ENCODE measurements at regions not wholly inside any gene's neighbourhood (a gene's known extent, or its start where the extent isn't known, plus 50 kb on each side); places are given as distances from the start of the nearest gene placed in this dataset.

- CTCF ChIA-PET = no interaction called here
- Histone ChIP-seq H3K27ac (ENCODE audit: insufficient read depth in 1 of 2, low read depth in 1 of 2, low read length in 2 of 2, poor library complexity in 1 of 2, severe bottlenecking in 2 of 2) (no peak overlapping the region), H3K9me3 (ENCODE audit: control extremely low read depth in 1 of 5, control insufficient read depth in 4 of 5, insufficient read depth in 2 of 5, low read depth in 1 of 5, low read length in 4 of 5) (peaks cover 0 to 2% (median 0%) of the 10 kb centered on the region in 5 experiments), H3K4me3 (ENCODE audit: control insufficient read depth in 1 of 7, extremely low read depth in 1 of 7, insufficient read depth in 4 of 7, low read depth in 2 of 7, low read length in 6 of 7) (no peak overlapping the region), H3K27me3 (replicated peaks in 2 of 5; ENCODE audit: control insufficient read depth in 4 of 5, insufficient read depth in 5 of 5, low read length in 4 of 5) (peaks cover 0 to 41% (median 3%) of the 10 kb centered on the region in 5 experiments), H3K4me1 (ENCODE audit: control extremely low read depth in 1 of 4, control insufficient read depth in 4 of 4, insufficient read depth in 4 of 4, low read length in 3 of 4) (no peaks in the 10 kb centered on the region), H3K36me3 (ENCODE audit: control insufficient read depth in 4 of 4, insufficient read depth in 4 of 4, low read length in 3 of 4) (no peaks in the 10 kb centered on the region)
- no peak for DNase-seq
- POLR2A ChIA-PET = interaction anchor here (0.6 kb wide), 1 partner anchor 41 kb away, joined by 3 read pairs; no protein-coding TSS in a partner anchor
- 78% methylated on average over 6 of the region's 6 CpGs for WGBS (ENCODE audit: insufficient coverage)
Measured at GRCh38 chr12:125373375-125373774, 308.1 kb downstream of the AACS start.

GRCh38 chr12:125376422-125376821 lies 311.2 kb downstream of the AACS start:
- no peak for DNase-seq
- H3K27ac ChIP-seq (ENCODE audit: insufficient read depth in 1 of 2, low read depth in 1 of 2, low read length in 2 of 2, poor library complexity in 1 of 2, severe bottlenecking in 2 of 2) = no peak overlapping the region
- H3K36me3 ChIP-seq (ENCODE audit: control insufficient read depth in 4 of 4, insufficient read depth in 4 of 4, low read length in 3 of 4) = no peaks in the 10 kb centered on the region
- 55% methylated on average over 4 of the region's 6 CpGs for WGBS (ENCODE audit: insufficient coverage)
- ChIA-PET CTCF (no interaction called here), POLR2A (no interaction called here)
- peaks cover 0 to 3% (median 0%) of the 10 kb centered on the region in 5 experiments for H3K9me3 ChIP-seq (ENCODE audit: control extremely low read depth in 1 of 5, control insufficient read depth in 4 of 5, insufficient read depth in 2 of 5, low read depth in 1 of 5, low read length in 4 of 5)
- peaks cover 0 to 43% (median 3%) of the 10 kb centered on the region in 5 experiments for H3K27me3 ChIP-seq (replicated peaks in 2 of 5; ENCODE audit: control insufficient read depth in 4 of 5, insufficient read depth in 5 of 5, low read length in 4 of 5)
- H3K4me3 ChIP-seq (ENCODE audit: control insufficient read depth in 1 of 7, extremely low read depth in 1 of 7, insufficient read depth in 4 of 7, low read depth in 2 of 7, low read length in 6 of 7) = no peak overlapping the region
- no peaks in the 10 kb centered on the region for H3K4me1 ChIP-seq (ENCODE audit: control extremely low read depth in 1 of 4, control insufficient read depth in 4 of 4, insufficient read depth in 4 of 4, low read length in 3 of 4)

DNA sequence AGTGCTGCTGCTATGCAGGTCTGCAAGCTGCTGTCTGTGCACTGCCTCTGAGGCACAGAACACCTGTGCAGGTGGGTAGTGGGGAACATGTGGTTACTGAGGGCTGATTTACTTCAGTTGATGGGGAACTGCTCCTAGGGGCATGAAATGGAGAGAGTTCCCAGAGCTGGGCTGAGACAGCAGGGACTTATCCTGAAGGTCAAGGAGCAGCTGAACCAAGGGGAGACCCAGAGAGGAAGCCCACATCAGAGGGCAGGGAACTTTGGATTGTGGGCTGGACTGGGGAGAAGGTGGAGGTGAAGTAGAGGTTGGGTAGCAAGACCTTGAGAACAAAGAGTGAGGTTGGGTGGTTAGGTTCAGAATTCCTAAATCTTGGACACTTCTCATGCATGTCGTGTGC lies 311.9 kb downstream of the AACS start:
- CTCF ChIA-PET = no interaction called here
- no peak for DNase-seq
- Histone ChIP-seq H3K36me3 (ENCODE audit: control insufficient read depth in 4 of 4, insufficient read depth in 4 of 4, low read length in 3 of 4) (no peaks in the 10 kb centered on the region), H3K27ac (ENCODE audit: insufficient read depth in 1 of 2, low read depth in 1 of 2, low read length in 2 of 2, poor library complexity in 1 of 2, severe bottlenecking in 2 of 2) (no peak overlapping the region), H3K4me3 (ENCODE audit: control insufficient read depth in 1 of 7, extremely low read depth in 1 of 7, insufficient read depth in 4 of 7, low read depth in 2 of 7, low read length in 6 of 7) (no peak overlapping the region), H3K9me3 (ENCODE audit: control extremely low read depth in 1 of 5, control insufficient read depth in 4 of 5, insufficient read depth in 2 of 5, low read depth in 1 of 5, low read length in 4 of 5) (peaks cover 0 to 3% (median 0%) of the 10 kb centered on the region in 5 experiments), H3K4me1 (ENCODE audit: control extremely low read depth in 1 of 4, control insufficient read depth in 4 of 4, insufficient read depth in 4 of 4, low read length in 3 of 4) (no peaks in the 10 kb centered on the region), H3K27me3 (replicated peaks in 2 of 5; ENCODE audit: control insufficient read depth in 4 of 5, insufficient read depth in 5 of 5, low read length in 4 of 5) (peaks cover 0 to 44% (median 3%) of the 10 kb centered on the region in 5 experiments)
- POLR2A ChIA-PET = no interaction called here
- WGBS (ENCODE audit: insufficient coverage) = no CpG with 5 or more reads among the region's 1 CpG

GRCh38 chr12:125381373-125381772 lies 316.1 kb downstream of the AACS start:
- Histone ChIP-seq H3K9me3 (ENCODE audit: control extremely low read depth in 1 of 5, control insufficient read depth in 4 of 5, insufficient read depth in 2 of 5, low read depth in 1 of 5, low read length in 4 of 5) (peaks cover 0 to 3% (median 0%) of the 10 kb centered on the region in 5 experiments), H3K27ac (ENCODE audit: insufficient read depth in 1 of 2, low read depth in 1 of 2, low read length in 2 of 2, poor library complexity in 1 of 2, severe bottlenecking in 2 of 2) (no peak overlapping the region), H3K4me3 (ENCODE audit: control insufficient read depth in 1 of 7, extremely low read depth in 1 of 7, insufficient read depth in 4 of 7, low read depth in 2 of 7, low read length in 6 of 7) (no peak overlapping the region), H3K27me3 (replicated peaks in 2 of 5; ENCODE audit: control insufficient read depth in 4 of 5, insufficient read depth in 5 of 5, low read length in 4 of 5) (peaks cover 0 to 26% (median under 1%) of the 10 kb centered on the region in 5 experiments), H3K4me1 (ENCODE audit: control extremely low read depth in 1 of 4, control insufficient read depth in 4 of 4, insufficient read depth in 4 of 4, low read length in 3 of 4) (no peaks in the 10 kb centered on the region), H3K36me3 (ENCODE audit: control insufficient read depth in 4 of 4, insufficient read depth in 4 of 4, low read length in 3 of 4) (no peaks in the 10 kb centered on the region)
- WGBS (ENCODE audit: insufficient coverage) = 93% methylated on average over 3 of the region's 4 CpGs
- ChIA-PET CTCF (no interaction called here), POLR2A (no interaction called here)
- DNase-seq = no peak

DNA sequence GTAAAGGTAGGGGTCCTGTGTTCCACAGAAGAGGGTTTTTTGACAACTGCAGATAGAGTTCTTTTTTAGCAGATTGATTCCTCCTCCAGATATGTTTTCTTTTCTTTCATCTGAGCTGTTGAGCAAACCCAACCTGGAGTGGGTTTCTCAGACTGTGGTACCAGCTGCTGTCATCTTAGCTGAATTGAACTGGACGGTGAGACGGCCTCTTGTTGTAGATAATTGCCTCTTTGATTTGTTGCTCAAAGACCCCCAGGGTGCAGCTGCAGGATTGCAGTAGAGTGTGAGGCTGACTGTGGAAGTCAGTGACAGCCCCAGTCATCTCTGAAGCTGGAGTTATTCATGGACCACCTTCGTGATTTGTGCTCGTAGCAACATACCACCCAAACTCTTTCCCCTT lies 317.7 kb downstream of the AACS start:
- 69% methylated on average over 2 of the region's 4 CpGs for WGBS (ENCODE audit: insufficient coverage)

DNA sequence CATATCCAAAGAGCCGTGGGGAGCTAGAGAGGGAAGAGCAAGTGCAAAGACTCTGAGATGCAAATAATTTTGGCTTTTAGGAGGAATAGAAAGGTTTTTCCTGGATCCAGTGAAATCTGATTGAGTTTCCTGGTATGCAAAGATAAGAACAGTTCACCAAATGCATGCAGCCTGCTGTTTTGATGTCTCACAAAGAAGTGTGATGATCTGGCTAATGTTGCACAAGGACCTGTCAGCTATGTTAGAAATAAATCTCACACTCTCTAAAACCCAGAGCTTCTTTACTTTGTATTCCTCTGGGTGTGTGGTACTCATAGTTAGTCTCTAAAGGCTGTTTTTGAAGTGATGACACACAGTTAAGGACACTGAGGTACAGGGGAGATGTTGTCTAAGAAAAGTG lies 321.4 kb downstream of the AACS start:
- 86% methylated on average over 1 of the region's 1 CpG for WGBS (ENCODE audit: insufficient coverage)
- H3K9me3 ChIP-seq (ENCODE audit: control extremely low read depth in 1 of 5, control insufficient read depth in 4 of 5, insufficient read depth in 2 of 5, low read depth in 1 of 5, low read length in 4 of 5) = no peaks in the 10 kb centered on the region
- POLR2A ChIA-PET = no interaction called here
- no peaks in the 10 kb centered on the region for H3K4me1 ChIP-seq (ENCODE audit: control extremely low read depth in 1 of 4, control insufficient read depth in 4 of 4, insufficient read depth in 4 of 4, low read length in 3 of 4)
- no peak overlapping the region for H3K4me3 ChIP-seq (ENCODE audit: control insufficient read depth in 1 of 7, extremely low read depth in 1 of 7, insufficient read depth in 4 of 7, low read depth in 2 of 7, low read length in 6 of 7)
- CTCF ChIA-PET = no interaction called here
- no peaks in the 10 kb centered on the region for H3K36me3 ChIP-seq (ENCODE audit: control insufficient read depth in 4 of 4, insufficient read depth in 4 of 4, low read length in 3 of 4)
- DNase-seq = no peak
- H3K27ac ChIP-seq (ENCODE audit: insufficient read depth in 1 of 2, low read depth in 1 of 2, low read length in 2 of 2, poor library complexity in 1 of 2, severe bottlenecking in 2 of 2) = no peak overlapping the region
- peaks cover 0 to 11% (median 0%) of the 10 kb centered on the region in 5 experiments for H3K27me3 ChIP-seq (replicated peaks in 2 of 5; ENCODE audit: control insufficient read depth in 4 of 5, insufficient read depth in 5 of 5, low read length in 4 of 5)

More for the DNA sequence above, 317.7 kb downstream of the AACS start:
- Histone ChIP-seq H3K4me1 (ENCODE audit: control extremely low read depth in 1 of 4, control insufficient read depth in 4 of 4, insufficient read depth in 4 of 4, low read length in 3 of 4) (no peaks in the 10 kb centered on the region), H3K27me3 (replicated peaks in 2 of 5; ENCODE audit: control insufficient read depth in 4 of 5, insufficient read depth in 5 of 5, low read length in 4 of 5) (peaks cover 0 to 18% (median 0%) of the 10 kb centered on the region in 5 experiments), H3K9me3 (ENCODE audit: control extremely low read depth in 1 of 5, control insufficient read depth in 4 of 5, insufficient read depth in 2 of 5, low read depth in 1 of 5, low read length in 4 of 5) (peaks cover 0 to 3% (median 0%) of the 10 kb centered on the region in 5 experiments), H3K36me3 (ENCODE audit: control insufficient read depth in 4 of 4, insufficient read depth in 4 of 4, low read length in 3 of 4) (no peaks in the 10 kb centered on the region), H3K27ac (ENCODE audit: insufficient read depth in 1 of 2, low read depth in 1 of 2, low read length in 2 of 2, poor library complexity in 1 of 2, severe bottlenecking in 2 of 2) (no peak overlapping the region), H3K4me3 (ENCODE audit: control insufficient read depth in 1 of 7, extremely low read depth in 1 of 7, insufficient read depth in 4 of 7, low read depth in 2 of 7, low read length in 6 of 7) (no peak overlapping the region)
- POLR2A ChIA-PET = no interaction called here
- CTCF ChIA-PET = no interaction called here
- no peak for DNase-seq

- H3K9me3 ChIP-seq (ENCODE audit: control extremely low read depth in 1 of 5, control insufficient read depth in 4 of 5, insufficient read depth in 2 of 5, low read depth in 1 of 5, low read length in 4 of 5) = no peaks in the 10 kb centered on the region
- peaks cover 0 to 11% (median 0%) of the 10 kb centered on the region in 5 experiments for H3K27me3 ChIP-seq (replicated peaks in 2 of 5; ENCODE audit: control insufficient read depth in 4 of 5, insufficient read depth in 5 of 5, low read length in 4 of 5)
- POLR2A ChIA-PET = no interaction called here
- no peaks in the 10 kb centered on the region for H3K4me1 ChIP-seq (ENCODE audit: control extremely low read depth in 1 of 4, control insufficient read depth in 4 of 4, insufficient read depth in 4 of 4, low read length in 3 of 4)
- CTCF ChIA-PET = no interaction called here
- DNase-seq = no peak
- H3K27ac ChIP-seq (ENCODE audit: insufficient read depth in 1 of 2, low read depth in 1 of 2, low read length in 2 of 2, poor library complexity in 1 of 2, severe bottlenecking in 2 of 2) = no peak overlapping the region
- no peaks in the 10 kb centered on the region for H3K36me3 ChIP-seq (ENCODE audit: control insufficient read depth in 4 of 4, insufficient read depth in 4 of 4, low read length in 3 of 4)
- no peak overlapping the region for H3K4me3 ChIP-seq (ENCODE audit: control insufficient read depth in 1 of 7, extremely low read depth in 1 of 7, insufficient read depth in 4 of 7, low read depth in 2 of 7, low read length in 6 of 7)
Measured at GRCh38 chr12:125387206-125387605, 322.0 kb downstream of the AACS start.

Measured in common myeloid progenitor, CD34-positive (primary cell).